HG02763 (cell line): ENCODE measurements at regions not wholly inside any gene's neighbourhood (a gene's known extent, or its start where the extent isn't known, plus 50 kb on each side); places are given as distances from the start of the nearest gene placed in this dataset.

Experiments
- ATAC-seq: cut with Tn5 transposase; IDR thresholded peaks from one replicate; pipeline ENCODE4 v1.9.1; 2021; ENCODE audit warnings: mild to moderate bottlenecking, moderate library complexity; ENCODE audit not compliant: unreplicated experiment

GRCh38 chr3:194003114-194004057, 132.6 kb upstream of the HES1 start:
- peak; percentile 53 for ATAC-seq

- no peak for ATAC-seq
Measured at GRCh38 chr3:194005930-194006501, 129.9 kb upstream of the HES1 start.

- no peak for ATAC-seq
Measured at GRCh38 chr3:194007592-194008337, 128.2 kb upstream of the HES1 start.

- no peak for ATAC-seq
Measured at GRCh38 chr3:194009019-194009418, 126.9 kb upstream of the HES1 start.

- ATAC-seq, result no peak
Measured at GRCh38 chr3:194009892-194010533, 125.9 kb upstream of the HES1 start.

GRCh38 chr3:194011807-194012206, 124.1 kb upstream of the HES1 start:
- ATAC-seq, result no peak

- no peak for ATAC-seq
Measured at GRCh38 chr3:194013928-194014327, 122.0 kb upstream of the HES1 start.

GRCh38 chr3:194014756-194015155, 121.2 kb upstream of the HES1 start:
- ATAC-seq, result no peak

GRCh38 chr3:194019398-194020165, 116.4 kb upstream of the HES1 start:
- ATAC-seq, result no peak

GRCh38 chr3:194022052-194022451, 113.9 kb upstream of the HES1 start:
- no peak for ATAC-seq

GRCh38 chr3:194022816-194023215, 113.1 kb upstream of the HES1 start:
- ATAC-seq, result no peak

GRCh38 chr3:194023501-194024280, 112.3 kb upstream of the HES1 start:
- no peak for ATAC-seq

GRCh38 chr3:194025119-194025518, 110.8 kb upstream of the HES1 start:
- no peak for ATAC-seq

- ATAC-seq, result no peak
Measured at GRCh38 chr3:194025951-194026350, 110.0 kb upstream of the HES1 start.

GRCh38 chr3:194028434-194029004, 107.4 kb upstream of the HES1 start:
- ATAC-seq, result no peak

- no peak for ATAC-seq
Measured at GRCh38 chr3:194029846-194030245, 106.1 kb upstream of the HES1 start.

- no peak for ATAC-seq
Measured at GRCh38 chr3:194030372-194030771, 105.6 kb upstream of the HES1 start.

- ATAC-seq, result no peak
Measured at GRCh38 chr3:194031349-194031748, 104.6 kb upstream of the HES1 start.
